HEK293T (cell line): ENCODE measurements at regions not wholly inside any gene's neighbourhood (a gene's known extent, or its start where the extent isn't known, plus 50 kb on each side); places are given as distances from the start of the nearest gene placed in this dataset.

Source experiments
- ARNT ChIP-seq: fragments of 450-650 bp; IDR thresholded peaks from 2 replicates; pipeline ENCODE4 v1.6.1; 2017; ENCODE audit warnings: mild to moderate bottlenecking
- BHLHE40 ChIP-seq: fragments of 450-650 bp; IDR thresholded peaks from 2 replicates; pipeline ENCODE4 v1.6.1; 2016; ENCODE audit warnings: mild to moderate bottlenecking, moderate library complexity, borderline replicate concordance
- FOXA1 ChIP-seq: fragments of 450-650 bp; IDR thresholded peaks from 2 replicates; pipeline ENCODE4 v1.6.1; 2016; ENCODE audit warnings: mild to moderate bottlenecking
- HDGF ChIP-seq: fragments of 450-650 bp; IDR thresholded peaks from 2 replicates; pipeline ENCODE4 v1.6.1; 2017; ENCODE audit warnings: antibody characterized with exemption, borderline replicate concordance
- L3MBTL2 ChIP-seq: fragments of 450-650 bp; conservative IDR thresholded peaks from 2 replicates; pipeline ENCODE4 v1.6.1; 2016; ENCODE audit warnings: mild to moderate bottlenecking
- NFRKB ChIP-seq: fragments of 450-650 bp; IDR thresholded peaks from 2 replicates; pipeline ENCODE4 v1.6.1; 2016; ENCODE audit warnings: mild to moderate bottlenecking, moderate library complexity
- SP1 ChIP-seq: fragments of 450-650 bp; IDR thresholded peaks from 2 replicates; pipeline ENCODE4 v1.6.1; 2017
- SUZ12 ChIP-seq: fragments of 450-650 bp; IDR thresholded peaks from 2 replicates; pipeline ENCODE4 v1.6.1; 2016; ENCODE audit warnings: mild to moderate bottlenecking
- TARDBP ChIP-seq: fragments of 450-650 bp; IDR thresholded peaks from 2 replicates; pipeline ENCODE4 v1.6.1; 2016
- TF ChIP-seq, protein P1 (sequence below): fragments of 450-650 bp; IDR thresholded peaks from 2 replicates; pipeline ENCODE4 v1.6.1; 2016

DNA sequence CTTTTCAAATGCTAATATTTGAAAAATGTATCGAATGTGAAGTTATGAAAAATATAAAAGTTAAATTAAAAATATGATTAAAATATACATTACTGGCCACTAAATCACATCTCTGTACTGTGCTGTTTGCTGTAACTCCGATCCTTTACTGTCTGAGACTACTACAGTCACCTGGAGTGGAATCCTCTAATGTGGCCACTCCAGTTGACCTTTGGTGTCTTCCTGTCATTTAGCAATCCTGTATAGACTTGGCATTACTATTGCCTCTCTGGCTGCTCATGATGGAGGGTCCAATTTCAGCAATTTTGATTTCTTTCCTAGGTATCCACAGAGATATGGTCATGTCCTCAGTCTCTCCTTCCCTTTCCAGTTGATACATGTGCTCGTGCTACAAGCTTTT, 560.0 kb downstream of the CCDC85A start:
- no peak for TF ChIP-seq TARDBP
- TF ChIP-seq FOXA1: no peak
- TF ChIP-seq, protein P1, sequence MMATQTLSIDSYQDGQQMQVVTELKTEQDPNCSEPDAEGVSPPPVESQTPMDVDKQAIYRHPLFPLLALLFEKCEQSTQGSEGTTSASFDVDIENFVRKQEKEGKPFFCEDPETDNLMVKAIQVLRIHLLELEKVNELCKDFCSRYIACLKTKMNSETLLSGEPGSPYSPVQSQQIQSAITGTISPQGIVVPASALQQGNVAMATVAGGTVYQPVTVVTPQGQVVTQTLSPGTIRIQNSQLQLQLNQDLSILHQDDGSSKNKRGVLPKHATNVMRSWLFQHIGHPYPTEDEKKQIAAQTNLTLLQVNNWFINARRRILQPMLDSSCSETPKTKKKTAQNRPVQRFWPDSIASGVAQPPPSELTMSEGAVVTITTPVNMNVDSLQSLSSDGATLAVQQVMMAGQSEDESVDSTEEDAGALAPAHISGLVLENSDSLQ: no peak
- no peak for TF ChIP-seq HDGF
- no peak for TF ChIP-seq SP1
- no peak for TF ChIP-seq SUZ12
- TF ChIP-seq ARNT: no peak
- TF ChIP-seq BHLHE40: no peak
- TF ChIP-seq NFRKB: no peak
- no peak for TF ChIP-seq L3MBTL2
